MCF 10A (cell line): ENCODE measurements at regions not wholly inside any gene's neighbourhood (a gene's known extent, or its start where the extent isn't known, plus 50 kb on each side); places are given as distances from the start of the nearest gene placed in this dataset.

Experiments used
- BruUV-seq: library from RNA; stranded (reverse); fragments of 400-500 nt; replicated peaks from 2 replicates; lab custom pipeline; 2021; lab: Mats Ljungman, UMichigan
- CTCF ChIA-PET: fragments of 300-600 bp; sonication (Branson Sonifier 250); formaldehyde crosslinking; extraction: SDS; loops from one replicate; lab custom pipeline; 2021; ENCODE audit warnings: antibody characterized with exemption, inconsistent platforms; lab: Yijun Ruan, JAX
- POLR2A ChIA-PET: fragments of 300-600, 350-650 bp; sonication (Branson Sonifier 250); formaldehyde crosslinking; extraction: SDS; loops from one replicate; lab custom pipeline; 2020; ENCODE audit warnings: antibody characterized with exemption, inconsistent platforms; lab: Yijun Ruan, JAX
- DNase-seq: peaks from one replicate; pipeline ENCODE4 v3.0.0-alpha.2; 2018; ENCODE audit not compliant: unreplicated experiment
- H3K27ac Mint-ChIP-seq: one replicate; pipeline ENCODE4 v1.8.0; 2022; ENCODE audit warnings: mild to moderate bottlenecking, low read depth, mixed read lengths; ENCODE audit not compliant: unreplicated experiment
- H3K27me3 Mint-ChIP-seq: one replicate; pipeline ENCODE4 v1.8.0; 2022; ENCODE audit warnings: mixed read lengths; ENCODE audit not compliant: insufficient read depth, unreplicated experiment
- H3K36me3 Mint-ChIP-seq: one replicate; pipeline ENCODE4 v1.8.0; 2022; ENCODE audit warnings: mild to moderate bottlenecking, moderate library complexity, mixed read lengths; ENCODE audit not compliant: insufficient read depth, unreplicated experiment
- H3K4me1 Mint-ChIP-seq: one replicate; pipeline ENCODE4 v1.8.0; 2022; ENCODE audit warnings: mixed read lengths; ENCODE audit not compliant: insufficient read depth, unreplicated experiment
- H3K4me3 Mint-ChIP-seq: one replicate; pipeline ENCODE4 v1.8.0; 2022; ENCODE audit warnings: mild to moderate bottlenecking, moderate library complexity, mixed read lengths; ENCODE audit not compliant: unreplicated experiment
- H3K9me3 Mint-ChIP-seq: one replicate; pipeline ENCODE4 v1.8.0; 2022; ENCODE audit warnings: mixed read lengths; ENCODE audit not compliant: unreplicated experiment
- CTCF ChIP-seq: fragments of 200-600 bp; IDR thresholded peaks from one replicate; pipeline ENCODE4 v1.8.0; 2022; ENCODE audit warnings: antibody characterized with exemption, mild to moderate bottlenecking; ENCODE audit not compliant: unreplicated experiment
- intact Hi-C: fragments of 100-400 bp; cut with micrococcal nuclease; formaldehyde crosslinking; loops from 2 replicates; pipeline ENCODE4 v1.14.1; 2022

GRCh38 chr5:159424123-159424522 lies 93.8 kb upstream of the IL12B start:
- H3K9me3 Mint-ChIP-seq, result no peaks in the 10 kb centered on the region
- no peaks in the 10 kb centered on the region for H3K4me1 Mint-ChIP-seq
- no peak overlapping the region for H3K4me3 Mint-ChIP-seq
- H3K27ac Mint-ChIP-seq, result no peak overlapping the region
- BruUV-seq, result no TSS peak
- DNase-seq, result no peak
- intact Hi-C loops, result no loop called here
- CTCF ChIA-PET, result interaction anchor here (0.7 to 0.9 kb wide), 6 partner anchors 17 to 843 kb away, joined by 3 to 5 read pairs (median 4); no protein-coding TSS in a partner anchor
- no peak for TF ChIP-seq CTCF
- no peaks in the 10 kb centered on the region for H3K36me3 Mint-ChIP-seq
- POLR2A ChIA-PET, result interaction anchor here (0.5 to 0.6 kb wide), 2 partner anchors 14 to 34 kb away, joined by 3 read pairs; no protein-coding TSS in a partner anchor
- H3K27me3 Mint-ChIP-seq, result no peaks in the 10 kb centered on the region

- H3K4me3 Mint-ChIP-seq, result no peak overlapping the region
- no peaks in the 10 kb centered on the region for H3K4me1 Mint-ChIP-seq
- H3K27ac Mint-ChIP-seq, result no peak overlapping the region
- no peaks in the 10 kb centered on the region for H3K36me3 Mint-ChIP-seq
- BruUV-seq, result no TSS peak
- no peak for TF ChIP-seq CTCF
- POLR2A ChIA-PET, result no interaction called here
- intact Hi-C loops, result no loop called here
- no peaks in the 10 kb centered on the region for H3K9me3 Mint-ChIP-seq
- no peaks in the 10 kb centered on the region for H3K27me3 Mint-ChIP-seq
- CTCF ChIA-PET, result interaction anchor here (0.6 to 1.5 kb wide), 6 partner anchors 16 to 578 kb away, joined by 3 to 9 read pairs (median 3); no protein-coding TSS in a partner anchor
- DNase-seq, result no peak
Observed at GRCh38 chr5:159426694-159427093, 96.4 kb upstream of the IL12B start.

GRCh38 chr5:159427180-159428012 lies 97.1 kb upstream of the IL12B start:
- H3K27ac Mint-ChIP-seq, result no peak overlapping the region
- POLR2A ChIA-PET, result interaction anchor here (0.7 to 0.8 kb wide), 2 partner anchors 33 to 207 kb away, joined by 3 read pairs; no protein-coding TSS in a partner anchor
- DNase-seq, result no peak
- no peak overlapping the region for H3K4me3 Mint-ChIP-seq
- no peaks in the 10 kb centered on the region for H3K9me3 Mint-ChIP-seq
- no peaks in the 10 kb centered on the region for H3K27me3 Mint-ChIP-seq
- no peak for TF ChIP-seq CTCF
- intact Hi-C loops, result no loop called here
- no TSS peak for BruUV-seq
- CTCF ChIA-PET, result interaction anchor here (0.6 to 1.9 kb wide), 10 partner anchors 8 to 900 kb away, joined by 3 to 10 read pairs (median 3); no protein-coding TSS in a partner anchor
- H3K36me3 Mint-ChIP-seq, result no peaks in the 10 kb centered on the region
- no peaks in the 10 kb centered on the region for H3K4me1 Mint-ChIP-seq

GRCh38 chr5:159430361-159431012 lies 100.2 kb upstream of the IL12B start:
- H3K4me1 Mint-ChIP-seq, result no peaks in the 10 kb centered on the region
- no peak overlapping the region for H3K27ac Mint-ChIP-seq
- TF ChIP-seq CTCF, result no peak
- H3K27me3 Mint-ChIP-seq, result peaks cover 13% of the 10 kb centered on the region
- H3K9me3 Mint-ChIP-seq, result no peaks in the 10 kb centered on the region
- BruUV-seq, result no TSS peak
- no peak for DNase-seq
- H3K36me3 Mint-ChIP-seq, result no peaks in the 10 kb centered on the region
- POLR2A ChIA-PET, result no interaction called here
- CTCF ChIA-PET, result interaction anchor here (0.6 to 1.4 kb wide), 7 partner anchors 13 to 561 kb away, joined by 3 to 7 read pairs (median 4); no protein-coding TSS in a partner anchor
- no peak overlapping the region for H3K4me3 Mint-ChIP-seq
- intact Hi-C loops, result no loop called here
